Esophagus (tissue), 2 donors: ENCODE measurements at regions not wholly inside any gene's neighbourhood (a gene's known extent, or its start where the extent isn't known, plus 50 kb on each side); places are given as distances from the start of the nearest gene placed in this dataset.

Experiments
- H3K27ac ChIP-seq, 2 donors: one replicate each; pipeline ENCODE4 v1.5.1; 2013; ENCODE audit warnings: low read depth in 2 of 2, mild to moderate bottlenecking in 2 of 2, inconsistent platforms in 1 of 2, low read length in 1 of 2, moderate library complexity in 1 of 2
- H3K27me3 ChIP-seq, 2 donors: one replicate each; pipeline ENCODE4 v1.6.1; 2013; ENCODE audit warnings: low read length in 2 of 2, control low read depth in 1 of 2, mild to moderate bottlenecking in 1 of 2; ENCODE audit not compliant: insufficient read depth in 2 of 2, control insufficient read depth in 1 of 2
- H3K36me3 ChIP-seq, 2 donors: one replicate each; pipeline ENCODE4 v1.6.1; 2013; ENCODE audit warnings: low read length in 1 of 2; ENCODE audit not compliant: control insufficient read depth in 2 of 2, insufficient read depth in 2 of 2
- H3K4me1 ChIP-seq, 2 donors: one replicate each; pipeline ENCODE4 v1.6.1; 2013; ENCODE audit warnings: low read length in 1 of 2; ENCODE audit not compliant: control insufficient read depth in 2 of 2, insufficient read depth in 2 of 2
- H3K4me3 ChIP-seq, 2 donors: one replicate each; pipeline ENCODE4 v1.5.1; 2013; ENCODE audit warnings: low read length in 2 of 2, mild to moderate bottlenecking in 2 of 2, low read depth in 1 of 2, moderate library complexity in 1 of 2
- H3K9me3 ChIP-seq, 2 donors: one replicate each; pipeline ENCODE4 v1.6.1; 2013; ENCODE audit warnings: mild to moderate bottlenecking in 2 of 2, low read depth in 1 of 2, low read length in 1 of 2, moderate library complexity in 1 of 2; ENCODE audit not compliant: control insufficient read depth in 2 of 2, insufficient read depth in 1 of 2
- WGBS, 2 donors: extraction: QIAGEN DNeasy Blood & Tissue Kit; methylation state at CpG; one replicate each; pipeline ENCODE4 v1.1.7; 2013; 5-methylcytosine and 5-hydroxymethylcytosine counted together
- donor health status: healthy with polysubstance abuse.
- donor health status: Bipolar disorder and iron deficiency.

- Histone ChIP-seq H3K4me1 (peaks cover 0 to 8% of the 10 kb centered on the region in 2 donors), H3K36me3 (no peaks in the 10 kb centered on the region), H3K27me3 (no peaks in the 10 kb centered on the region), H3K9me3 (no peaks in the 10 kb centered on the region), H3K4me3 (no peak overlapping the region), H3K27ac (no peak overlapping the region)
- WGBS, 2 donors, result 77 to 83% methylated on average over 3 of the region's 3 CpGs
Observed at GRCh38 chr3:194025951-194026350, 110.0 kb upstream of the HES1 start.

- Histone ChIP-seq H3K4me3 (no peak overlapping the region), H3K4me1 (peaks cover 0 to 12% of the 10 kb centered on the region in 2 donors), H3K36me3 (no peaks in the 10 kb centered on the region), H3K27me3 (no peaks in the 10 kb centered on the region), H3K27ac (no peak overlapping the region), H3K9me3 (no peaks in the 10 kb centered on the region)
- 90 to 91% methylated on average over 2 of the region's 2 CpGs for WGBS, 2 donors
Observed at GRCh38 chr3:194028434-194029004, 107.4 kb upstream of the HES1 start.

- H3K27me3 ChIP-seq, result no peaks in the 10 kb centered on the region
- peaks cover 0 to 14% of the 10 kb centered on the region in 2 donors for H3K4me1 ChIP-seq
- H3K4me3 ChIP-seq, result no peak overlapping the region
- no peaks in the 10 kb centered on the region for H3K9me3 ChIP-seq
- H3K27ac ChIP-seq, result peak overlapping the region; percentile 44 to 90
- no peaks in the 10 kb centered on the region for H3K36me3 ChIP-seq
Observed at GRCh38 chr3:194029846-194030245, 106.1 kb upstream of the HES1 start.

GRCh38 chr3:194030372-194030771 is 105.6 kb upstream of the HES1 start:
- no peaks in the 10 kb centered on the region for H3K36me3 ChIP-seq
- H3K27ac ChIP-seq, result peak overlapping the region; percentile 44 to 90
- peaks cover 0 to 15% of the 10 kb centered on the region in 2 donors for H3K4me1 ChIP-seq
- no peaks in the 10 kb centered on the region for H3K27me3 ChIP-seq
- 61 to 73% methylated on average over 4 of the region's 4 CpGs for whole genome bisulfite sequencing, 2 donors
- H3K4me3 ChIP-seq, result no peak overlapping the region
- H3K9me3 ChIP-seq, result no peaks in the 10 kb centered on the region

GRCh38 chr3:194031349-194031748 is 104.6 kb upstream of the HES1 start:
- no peaks in the 10 kb centered on the region for H3K36me3 ChIP-seq

GRCh38 chr3:194031867-194032635 is 103.9 kb upstream of the HES1 start:
- H3K9me3 ChIP-seq, result no peaks in the 10 kb centered on the region
- H3K36me3 ChIP-seq, result no peaks in the 10 kb centered on the region
- H3K27ac ChIP-seq, result peak overlapping the region in 1 of 2 donors; percentile 58
- 81 to 82% methylated on average over 12 of the region's 12 CpGs for WGBS, 2 donors
- H3K4me3 ChIP-seq, result no peak overlapping the region
- H3K4me1 ChIP-seq, result peaks cover 0 to 15% of the 10 kb centered on the region in 2 donors
- H3K27me3 ChIP-seq, result no peaks in the 10 kb centered on the region

More at GRCh38 chr3:194031349-194031748, 104.6 kb upstream of the HES1 start:
- no peak overlapping the region for H3K4me3 ChIP-seq
- H3K27ac ChIP-seq, result peak overlapping the region; percentile 5 to 76
- WGBS, 2 donors, result 94 to 95% methylated on average over 9 of the region's 9 CpGs
- no peaks in the 10 kb centered on the region for H3K27me3 ChIP-seq
- peaks cover 0 to 15% of the 10 kb centered on the region in 2 donors for H3K4me1 ChIP-seq
- no peaks in the 10 kb centered on the region for H3K9me3 ChIP-seq

GRCh38 chr3:194032828-194033435 is 103.0 kb upstream of the HES1 start:
- no peaks in the 10 kb centered on the region for H3K9me3 ChIP-seq
- no peak overlapping the region for H3K4me3 ChIP-seq
- no peaks in the 10 kb centered on the region for H3K36me3 ChIP-seq
- 54 to 65% methylated on average over 9 of the region's 9 CpGs for WGBS, 2 donors
- H3K27ac ChIP-seq, result no peak overlapping the region
- H3K27me3 ChIP-seq, result no peaks in the 10 kb centered on the region
- peaks cover 0 to 15% of the 10 kb centered on the region in 2 donors for H3K4me1 ChIP-seq

- H3K4me1 ChIP-seq, result peaks cover 0 to 12% of the 10 kb centered on the region in 2 donors
- H3K9me3 ChIP-seq, result no peaks in the 10 kb centered on the region
- no peak overlapping the region for H3K4me3 ChIP-seq
- no peak overlapping the region for H3K27ac ChIP-seq
- WGBS, 2 donors, result 82 to 89% methylated on average over 24 of the region's 24 CpGs
- no peaks in the 10 kb centered on the region for H3K36me3 ChIP-seq
- no peaks in the 10 kb centered on the region for H3K27me3 ChIP-seq
Observed at GRCh38 chr3:194034346-194035336, 101.3 kb upstream of the HES1 start.
